Mesothelial cell of epicardium (in vitro differentiated cells): ENCODE measurements at regions not wholly inside any gene's neighbourhood (a gene's known extent, or its start where the extent isn't known, plus 50 kb on each side); places are given as distances from the start of the nearest gene placed in this dataset.

Source experiments
- DNase-seq, 2 experiments: peaks; one replicate each; pipeline ENCODE4 v3.0.0; 2021; ENCODE audit warnings: low spot score in 2 of 2; ENCODE audit not compliant: unreplicated experiment in 2 of 2
- H3K27ac Mint-ChIP-seq: 2 replicates; pipeline ENCODE4 v1.8.0; 2021; ENCODE audit warnings: mixed read lengths
- H3K27me3 Mint-ChIP-seq: 2 replicates; pipeline ENCODE4 v1.8.0; 2021; ENCODE audit warnings: low read depth, mixed read lengths
- H3K36me3 Mint-ChIP-seq: 2 replicates; pipeline ENCODE4 v1.8.0; 2021; ENCODE audit warnings: mixed read lengths
- H3K4me1 Mint-ChIP-seq: 2 replicates; pipeline ENCODE4 v1.8.0; 2021; ENCODE audit warnings: mixed read lengths
- H3K4me3 Mint-ChIP-seq: 2 replicates; pipeline ENCODE4 v1.8.0; 2021; ENCODE audit warnings: mild to moderate bottlenecking, moderate library complexity, mixed read lengths
- H3K9me3 Mint-ChIP-seq: 2 replicates; pipeline ENCODE4 v1.8.0; 2021; ENCODE audit warnings: mixed read lengths
- TF ChIP-seq, protein P1 (sequence below): fragments of 200-600 bp; sonication (generic); IDR thresholded peaks from one replicate; pipeline ENCODE4 v1.5.0; 2021; ENCODE audit warnings: antibody characterized with exemption; ENCODE audit not compliant: unreplicated experiment

- Mint-ChIP-seq H3K4me1 (no peaks in the 10 kb centered on the region), H3K9me3 (peaks cover 21% of the 10 kb centered on the region), H3K27ac (no peak overlapping the region), H3K4me3 (no peak overlapping the region), H3K27me3 (no peaks in the 10 kb centered on the region), H3K36me3 (no peaks in the 10 kb centered on the region)
- TF ChIP-seq, protein P1, sequence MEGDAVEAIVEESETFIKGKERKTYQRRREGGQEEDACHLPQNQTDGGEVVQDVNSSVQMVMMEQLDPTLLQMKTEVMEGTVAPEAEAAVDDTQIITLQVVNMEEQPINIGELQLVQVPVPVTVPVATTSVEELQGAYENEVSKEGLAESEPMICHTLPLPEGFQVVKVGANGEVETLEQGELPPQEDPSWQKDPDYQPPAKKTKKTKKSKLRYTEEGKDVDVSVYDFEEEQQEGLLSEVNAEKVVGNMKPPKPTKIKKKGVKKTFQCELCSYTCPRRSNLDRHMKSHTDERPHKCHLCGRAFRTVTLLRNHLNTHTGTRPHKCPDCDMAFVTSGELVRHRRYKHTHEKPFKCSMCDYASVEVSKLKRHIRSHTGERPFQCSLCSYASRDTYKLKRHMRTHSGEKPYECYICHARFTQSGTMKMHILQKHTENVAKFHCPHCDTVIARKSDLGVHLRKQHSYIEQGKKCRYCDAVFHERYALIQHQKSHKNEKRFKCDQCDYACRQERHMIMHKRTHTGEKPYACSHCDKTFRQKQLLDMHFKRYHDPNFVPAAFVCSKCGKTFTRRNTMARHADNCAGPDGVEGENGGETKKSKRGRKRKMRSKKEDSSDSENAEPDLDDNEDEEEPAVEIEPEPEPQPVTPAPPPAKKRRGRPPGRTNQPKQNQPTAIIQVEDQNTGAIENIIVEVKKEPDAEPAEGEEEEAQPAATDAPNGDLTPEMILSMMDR: no peak
- DNase-seq: no peak
These were observed 1458.9 kb downstream of the AMY1C start for GRCh38 chr1:105208581-105208980.

DNA sequence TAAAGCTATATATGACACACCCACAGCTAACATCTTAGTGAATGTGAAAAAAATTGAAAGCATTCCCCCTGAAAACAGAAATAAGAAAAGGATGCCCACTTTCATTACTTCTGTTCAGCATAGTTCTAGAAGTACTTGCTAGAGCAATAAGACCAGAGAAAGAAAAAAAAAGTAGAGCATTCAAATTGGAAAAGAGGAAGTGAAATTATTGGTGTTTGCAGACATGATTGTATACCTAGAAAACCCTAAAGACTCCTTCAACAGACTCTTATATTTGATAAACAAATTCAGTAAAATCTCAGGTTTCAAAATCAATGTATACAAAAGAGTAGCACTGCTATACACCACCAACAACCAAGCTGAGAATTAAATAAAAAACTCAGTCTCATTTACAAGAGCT, 1461.0 kb downstream of the AMY1C start:
- Mint-ChIP-seq H3K27ac (no peak overlapping the region), H3K4me3 (no peak overlapping the region), H3K27me3 (no peaks in the 10 kb centered on the region), H3K4me1 (no peaks in the 10 kb centered on the region), H3K9me3 (peaks cover 21% of the 10 kb centered on the region), H3K36me3 (no peaks in the 10 kb centered on the region)
- TF ChIP-seq, protein P1: no peak
- no peak for DNase-seq

DNA sequence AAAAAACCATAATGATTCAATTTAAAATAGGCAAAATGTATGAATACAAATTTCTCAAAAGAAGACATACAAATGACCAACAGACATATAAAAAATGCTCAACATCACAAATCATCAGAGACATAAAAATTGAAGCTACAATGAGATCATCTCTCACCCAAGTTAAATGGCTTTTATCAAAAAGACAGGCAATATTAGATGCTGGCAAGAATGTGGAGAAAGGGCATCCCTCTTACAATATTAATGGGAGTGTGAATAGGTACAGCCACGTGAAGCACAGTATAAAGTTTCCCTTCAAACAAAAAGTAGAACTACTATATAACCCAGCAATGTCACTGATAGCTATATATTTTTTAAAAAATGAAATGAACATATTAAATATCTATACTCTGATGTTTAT, 1481.7 kb downstream of the AMY1C start:
- DNase-seq: no peak
- H3K27me3 Mint-ChIP-seq: no peaks in the 10 kb centered on the region
- H3K9me3 Mint-ChIP-seq: peaks cover 17% of the 10 kb centered on the region
- no peak overlapping the region for H3K4me3 Mint-ChIP-seq
- TF ChIP-seq, protein P1: no peak
- H3K36me3 Mint-ChIP-seq: no peaks in the 10 kb centered on the region
- H3K4me1 Mint-ChIP-seq: no peaks in the 10 kb centered on the region
- H3K27ac Mint-ChIP-seq: no peak overlapping the region

DNA sequence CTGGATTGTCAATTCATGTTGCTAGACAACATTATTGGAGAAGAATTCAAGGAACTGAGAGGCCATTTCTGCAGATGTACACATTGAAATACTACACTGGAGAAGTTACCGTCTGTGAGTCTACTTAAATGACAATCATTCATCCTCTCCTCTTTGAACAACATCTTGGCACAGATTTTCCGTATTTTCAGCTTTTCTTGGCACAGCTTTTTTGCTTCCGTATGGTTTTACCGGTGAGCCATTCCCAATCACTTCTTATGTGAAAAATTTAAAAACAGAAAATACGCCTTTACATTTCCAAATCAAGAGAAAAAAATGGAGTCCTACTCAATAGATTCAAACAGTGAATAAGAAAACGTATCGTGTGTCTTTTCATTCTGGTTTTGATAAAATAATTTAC, 1493.7 kb downstream of the AMY1C start:
- Mint-ChIP-seq H3K36me3 (no peaks in the 10 kb centered on the region), H3K4me3 (no peak overlapping the region), H3K4me1 (peaks cover 19% of the 10 kb centered on the region), H3K27me3 (no peaks in the 10 kb centered on the region), H3K27ac (peak overlapping the region; percentile 39), H3K9me3 (peaks cover 3% of the 10 kb centered on the region)
- TF ChIP-seq, protein P1: no peak
- DNase-seq: no peak

GRCh38 chr1:105243969-105244368, 1494.3 kb downstream of the AMY1C start:
- Mint-ChIP-seq H3K27ac (no peak overlapping the region), H3K9me3 (peaks cover 3% of the 10 kb centered on the region), H3K4me3 (no peak overlapping the region), H3K36me3 (no peaks in the 10 kb centered on the region), H3K4me1 (peaks cover 19% of the 10 kb centered on the region), H3K27me3 (no peaks in the 10 kb centered on the region)
- DNase-seq: no peak
- TF ChIP-seq, protein P1: no peak

GRCh38 chr1:105254906-105255305, 1505.2 kb downstream of the AMY1C start:
- Mint-ChIP-seq H3K27me3 (no peaks in the 10 kb centered on the region), H3K9me3 (no peaks in the 10 kb centered on the region), H3K27ac (no peak overlapping the region), H3K4me1 (no peaks in the 10 kb centered on the region), H3K36me3 (no peaks in the 10 kb centered on the region), H3K4me3 (no peak overlapping the region)
- no peak for DNase-seq
- TF ChIP-seq, protein P1: no peak
